Esophagus muscularis mucosa (tissue), 4 donors: ENCODE measurements at regions not wholly inside any gene's neighbourhood (a gene's known extent, or its start where the extent isn't known, plus 50 kb on each side); places are given as distances from the start of the nearest gene placed in this dataset.

Experiments
- DNase-seq: peaks from one replicate; pipeline ENCODE4 v3.0.0-alpha.2; 2017; ENCODE audit errors: extremely low spot score
- H3K27ac ChIP-seq, 4 donors: fragments of 200-600 bp; sonication (generic); replicated peaks in 1 of 4; 1 replicate in 3 of 4; 2 replicates in 1 of 4; pipeline ENCODE4 v1.5.1; 2016 to 2019; ENCODE audit warnings: mild to moderate bottlenecking in 1 of 4
- H3K27me3 ChIP-seq, 4 donors: fragments of 200-600 bp; sonication (generic); one replicate each; pipeline versions ENCODE4 v1.5.1 to v1.6.0; 2016 to 2019
- H3K36me3 ChIP-seq, 4 donors: fragments of 200-600 bp; sonication (generic); one replicate each; pipeline ENCODE4 v1.5.1; 2016 to 2019
- H3K4me1 ChIP-seq, 4 donors: fragments of 200-600 bp; sonication (generic); one replicate each; pipeline ENCODE4 v1.5.1; 2016 to 2019
- H3K4me3 ChIP-seq, 4 donors: fragments of 200-600 bp; sonication (generic); 1 replicate in 2 of 4; 2 replicates in 2 of 4; pipeline ENCODE4 v1.5.1; 2016 to 2019; ENCODE audit warnings: mild to moderate bottlenecking in 4 of 4, moderate library complexity in 1 of 4
- H3K9me3 ChIP-seq, 4 donors: fragments of 200-600 bp; sonication (generic); 1 replicate in 3 of 4; 2 replicates in 1 of 4; pipeline ENCODE4 v1.5.1; 2016 to 2019
- CTCF ChIP-seq, 3 experiments: fragments of 200-600 bp in 2 of 3; fragments of 450-650 bp in 1 of 3; sonication (generic) in 2 of 3; IDR thresholded peaks; one replicate each; pipeline ENCODE4 v1.5.1; 2017 to 2019; ENCODE audit warnings: antibody characterized with exemption in 3 of 3, mild to moderate bottlenecking in 2 of 3, moderate library complexity in 1 of 3
- EP300 ChIP-seq: sonication (generic); formaldehyde crosslinking; IDR thresholded peaks from one replicate; pipeline ENCODE4 v1.6.1; 2017; ENCODE audit warnings: antibody characterized with exemption
- POLR2A ChIP-seq: fragments of 450-650 bp; IDR thresholded peaks from one replicate; pipeline ENCODE4 v1.6.1; 2017; ENCODE audit warnings: antibody characterized with exemption, moderate library complexity, mild to moderate bottlenecking, low read depth
- POLR2AphosphoS5 ChIP-seq, 2 donors: sonication (generic); formaldehyde crosslinking; IDR thresholded peaks; one replicate each; pipeline ENCODE4 v1.6.1; 2017; ENCODE audit warnings: antibody characterized with exemption in 2 of 2
- whole genome bisulfite sequencing: methylation state at CpG from one replicate; pipeline ENCODE4 v1.1.5; 2018; 5-methylcytosine and 5-hydroxymethylcytosine counted together
- intact Hi-C: fragments of 100-400 bp; cut with DNase I; formaldehyde crosslinking; loops from one replicate; pipeline ENCODE4 v1.15.1; 2023

GRCh38 chr13:85312071-85312470 lies 487.1 kb downstream of the SLITRK6 start:
- TF ChIP-seq CTCF (IDR thresholded peaks at IDR 0.05) (no peak), POLR2AphosphoS5 (IDR thresholded peaks at IDR 0.05) (no peak), POLR2A (no peak), EP300 (no peak)
- no peak overlapping the region for H3K27ac ChIP-seq
- WGBS, result 61% methylated on average over 4 of the region's 4 CpGs
- no peaks in the 10 kb centered on the region for H3K27me3 ChIP-seq
- DNase-seq, result no peak
- no peak overlapping the region for H3K4me3 ChIP-seq
- H3K4me1 ChIP-seq, result no peaks in the 10 kb centered on the region
- H3K9me3 ChIP-seq, result no peaks in the 10 kb centered on the region
- intact Hi-C loops, result no loop called here
- H3K36me3 ChIP-seq, result no peaks in the 10 kb centered on the region

- no peak overlapping the region for H3K27ac ChIP-seq
- H3K9me3 ChIP-seq, result no peaks in the 10 kb centered on the region
- H3K4me1 ChIP-seq, result no peaks in the 10 kb centered on the region
- DNase-seq, result no peak
- intact Hi-C loops, result no loop called here
- H3K27me3 ChIP-seq, result no peaks in the 10 kb centered on the region
- TF ChIP-seq POLR2AphosphoS5 (IDR thresholded peaks at IDR 0.05), result no peak
- TF ChIP-seq POLR2A, result no peak
- TF ChIP-seq EP300, result no peak
- TF ChIP-seq CTCF (IDR thresholded peaks at IDR 0.05), result no peak
- H3K4me3 ChIP-seq, result no peak overlapping the region
- no peaks in the 10 kb centered on the region for H3K36me3 ChIP-seq
- WGBS, result 59% methylated on average over 4 of the region's 4 CpGs
Measured at GRCh38 chr13:85303630-85304029, 495.6 kb downstream of the SLITRK6 start.

- H3K4me1 ChIP-seq, result no peaks in the 10 kb centered on the region
- 69% methylated on average over 1 of the region's 1 CpG for WGBS
- no peaks in the 10 kb centered on the region for H3K36me3 ChIP-seq
- TF ChIP-seq CTCF (IDR thresholded peaks at IDR 0.05) (no peak), EP300 (no peak), POLR2AphosphoS5 (IDR thresholded peaks at IDR 0.05) (no peak), POLR2A (no peak)
- intact Hi-C loops, result no loop called here
- DNase-seq, result no peak
- H3K9me3 ChIP-seq, result no peaks in the 10 kb centered on the region
- no peak overlapping the region for H3K27ac ChIP-seq
- H3K27me3 ChIP-seq, result no peaks in the 10 kb centered on the region
- no peak overlapping the region for H3K4me3 ChIP-seq
Measured at GRCh38 chr13:85298387-85298924, 500.8 kb downstream of the SLITRK6 start.

GRCh38 chr13:85288698-85289097 lies 510.5 kb downstream of the SLITRK6 start:
- no peaks in the 10 kb centered on the region for H3K9me3 ChIP-seq
- DNase-seq, result no peak
- TF ChIP-seq POLR2AphosphoS5 (IDR thresholded peaks at IDR 0.05), result no peak
- TF ChIP-seq EP300, result no peak
- TF ChIP-seq POLR2A, result no peak
- no peak for TF ChIP-seq CTCF (IDR thresholded peaks at IDR 0.05)
- H3K4me3 ChIP-seq, result no peak overlapping the region
- intact Hi-C loops, result no loop called here
- no peak overlapping the region for H3K27ac ChIP-seq
- 22% methylated on average over 1 of the region's 1 CpG for WGBS
- no peaks in the 10 kb centered on the region for H3K36me3 ChIP-seq
- H3K4me1 ChIP-seq, result no peaks in the 10 kb centered on the region
- no peaks in the 10 kb centered on the region for H3K27me3 ChIP-seq

DNA sequence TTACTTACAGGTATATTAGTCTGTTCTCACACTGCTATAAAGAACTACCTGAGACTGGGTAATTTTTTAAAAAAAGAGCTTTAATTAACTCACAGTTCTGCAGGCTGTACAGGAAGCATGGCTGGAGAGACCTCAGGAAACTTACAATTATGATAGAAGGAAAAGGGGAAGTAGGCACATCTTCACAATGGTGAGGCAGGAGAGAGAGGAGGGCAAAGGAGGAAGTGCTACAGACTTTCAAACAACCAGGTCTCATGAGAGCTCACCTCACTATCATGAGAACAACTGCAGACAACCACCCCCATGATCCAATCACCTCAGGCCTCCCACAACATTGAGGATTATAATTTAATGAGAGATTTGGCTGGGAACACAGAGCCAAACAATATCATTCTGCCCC lies 511.7 kb downstream of the SLITRK6 start:
- no peak for DNase-seq
- no peak overlapping the region for H3K27ac ChIP-seq
- intact Hi-C loops, result no loop called here
- no peaks in the 10 kb centered on the region for H3K9me3 ChIP-seq
- H3K27me3 ChIP-seq, result no peaks in the 10 kb centered on the region
- TF ChIP-seq EP300, result no peak
- no peak for TF ChIP-seq POLR2AphosphoS5 (IDR thresholded peaks at IDR 0.05)
- no peak for TF ChIP-seq CTCF (IDR thresholded peaks at IDR 0.05)
- no peak for TF ChIP-seq POLR2A
- no peak overlapping the region for H3K4me3 ChIP-seq
- H3K4me1 ChIP-seq, result no peaks in the 10 kb centered on the region
- H3K36me3 ChIP-seq, result no peaks in the 10 kb centered on the region
